Cardiac fibroblast (primary cell): ENCODE measurements at regions not wholly inside any gene's neighbourhood (a gene's known extent, or its start where the extent isn't known, plus 50 kb on each side); places are given as distances from the start of the nearest gene placed in this dataset.

ENCODE experiments used
- DNase-seq, 2 donors: peaks; one replicate each; pipeline versions ENCODE4 v3.0.0 to v3.0.0-alpha.2; 2010; ENCODE audit warnings: low read depth in 2 of 2
- H3K4me3 ChIP-seq, 2 donors: replicated peaks in 1 of 2; 1 replicate in 1 of 2; 2 replicates in 1 of 2; pipeline ENCODE4 v1.5.1; 2011; ENCODE audit warnings: low read depth in 2 of 2, low read length in 2 of 2, mild to moderate bottlenecking in 2 of 2, moderate library complexity in 1 of 2
- TF ChIP-seq, protein P1 (sequence below): IDR thresholded peaks from one replicate; pipeline ENCODE4 v1.5.1; 2011; ENCODE audit warnings: low read depth, mild to moderate bottlenecking, low read length, inconsistent platforms

- TF ChIP-seq, protein P1, sequence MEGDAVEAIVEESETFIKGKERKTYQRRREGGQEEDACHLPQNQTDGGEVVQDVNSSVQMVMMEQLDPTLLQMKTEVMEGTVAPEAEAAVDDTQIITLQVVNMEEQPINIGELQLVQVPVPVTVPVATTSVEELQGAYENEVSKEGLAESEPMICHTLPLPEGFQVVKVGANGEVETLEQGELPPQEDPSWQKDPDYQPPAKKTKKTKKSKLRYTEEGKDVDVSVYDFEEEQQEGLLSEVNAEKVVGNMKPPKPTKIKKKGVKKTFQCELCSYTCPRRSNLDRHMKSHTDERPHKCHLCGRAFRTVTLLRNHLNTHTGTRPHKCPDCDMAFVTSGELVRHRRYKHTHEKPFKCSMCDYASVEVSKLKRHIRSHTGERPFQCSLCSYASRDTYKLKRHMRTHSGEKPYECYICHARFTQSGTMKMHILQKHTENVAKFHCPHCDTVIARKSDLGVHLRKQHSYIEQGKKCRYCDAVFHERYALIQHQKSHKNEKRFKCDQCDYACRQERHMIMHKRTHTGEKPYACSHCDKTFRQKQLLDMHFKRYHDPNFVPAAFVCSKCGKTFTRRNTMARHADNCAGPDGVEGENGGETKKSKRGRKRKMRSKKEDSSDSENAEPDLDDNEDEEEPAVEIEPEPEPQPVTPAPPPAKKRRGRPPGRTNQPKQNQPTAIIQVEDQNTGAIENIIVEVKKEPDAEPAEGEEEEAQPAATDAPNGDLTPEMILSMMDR = no peak
- peak; percentile 0 to 4 for DNase-seq
- no peak overlapping the region for H3K4me3 ChIP-seq
Observed at GRCh38 chr7:84848219-84848973, 338.5 kb downstream of the SEMA3D start.

DNA sequence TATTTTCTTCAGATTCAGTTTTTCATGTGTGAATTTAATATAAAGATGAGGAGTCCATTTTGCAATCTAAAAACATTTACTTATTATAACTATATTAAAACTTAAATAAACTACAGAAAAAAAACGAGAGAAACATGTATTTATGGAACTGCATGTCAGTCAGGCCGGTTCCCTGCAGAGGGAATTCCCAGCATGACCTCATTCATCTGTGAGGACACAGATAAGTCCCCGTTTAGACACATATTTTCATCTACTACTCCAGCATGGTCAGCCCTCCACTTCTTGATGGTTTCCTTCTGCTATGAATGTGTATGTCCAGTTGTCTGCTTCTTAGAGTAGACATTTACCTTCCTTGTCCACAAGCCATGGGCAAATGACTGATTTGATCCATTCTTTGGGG is 339.1 kb downstream of the SEMA3D start:
- DNase-seq = peak; percentile 5 to 50
- no peak overlapping the region for H3K4me3 ChIP-seq
- TF ChIP-seq, protein P1 = no peak

DNA sequence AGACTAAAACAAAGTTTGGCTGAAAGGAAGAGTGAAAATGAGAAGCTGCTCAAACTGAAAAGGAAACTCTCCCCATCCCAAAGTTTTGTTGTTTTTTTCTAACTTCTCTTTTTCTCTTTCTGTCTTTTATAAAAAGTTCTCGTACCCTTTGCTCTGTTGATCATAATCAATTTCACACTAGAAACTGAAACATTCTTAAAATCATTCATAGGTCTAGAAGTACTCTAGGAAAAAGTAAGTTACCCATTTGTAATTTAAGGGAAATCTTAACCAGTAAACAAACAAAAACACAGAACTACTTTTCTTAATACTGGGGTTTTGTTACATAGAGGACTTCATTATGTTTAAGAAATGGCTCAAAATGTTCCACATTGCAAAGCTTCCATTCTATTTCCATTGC is 339.8 kb downstream of the SEMA3D start:
- no peak for DNase-seq
- TF ChIP-seq, protein P1 = no peak
- no peak overlapping the region for H3K4me3 ChIP-seq

GRCh38 chr7:84845971-84846370 is 340.9 kb downstream of the SEMA3D start:
- DNase-seq = no peak
- no peak overlapping the region for H3K4me3 ChIP-seq
- TF ChIP-seq, protein P1 = no peak

DNA sequence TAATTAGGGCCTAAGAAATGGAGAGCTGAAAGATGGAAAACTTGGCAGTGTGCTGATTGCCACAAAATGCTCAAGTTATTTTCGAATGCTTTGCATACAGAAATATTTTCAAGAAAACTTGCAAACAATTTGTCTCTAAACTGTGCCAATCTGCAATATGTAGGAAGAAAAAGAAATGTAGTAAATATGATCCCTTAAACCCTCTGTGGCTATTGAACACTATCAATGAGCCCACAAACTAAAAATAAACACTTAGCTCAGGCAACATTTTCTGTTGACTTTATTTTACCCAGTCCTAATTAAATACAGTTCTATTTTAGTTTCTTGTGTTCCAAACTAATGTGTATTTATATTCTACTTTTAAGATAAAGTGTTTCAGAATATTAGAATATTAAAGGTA is 342.1 kb downstream of the SEMA3D start:
- H3K4me3 ChIP-seq = no peak overlapping the region
- no peak for DNase-seq
- TF ChIP-seq, protein P1 = no peak

- H3K4me3 ChIP-seq = no peak overlapping the region
- TF ChIP-seq, protein P1 = no peak
- DNase-seq = peak; percentile 5 to 72
Observed at GRCh38 chr7:84841809-84842208, 345.0 kb downstream of the SEMA3D start.

DNA sequence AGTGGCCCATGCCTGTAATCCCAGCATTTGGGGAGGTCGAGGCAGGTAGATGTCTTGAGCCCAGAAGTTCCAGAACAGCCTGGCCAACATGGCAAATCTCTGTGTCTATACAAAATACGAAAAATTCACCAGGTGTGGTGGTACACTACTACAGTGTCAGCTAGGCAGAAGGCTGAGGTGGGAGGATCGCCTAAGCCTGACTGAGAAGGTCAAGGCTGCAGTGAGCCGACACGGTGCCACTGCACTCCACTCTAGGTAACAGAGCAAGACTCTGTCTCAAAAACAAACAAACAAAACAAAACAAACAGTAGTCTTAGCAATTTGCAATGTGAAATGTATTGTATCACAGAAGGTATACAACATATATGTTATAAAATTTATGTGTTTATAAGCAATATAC is 348.0 kb downstream of the SEMA3D start:
- TF ChIP-seq, protein P1 = no peak
- no peak for DNase-seq
- no peak overlapping the region for H3K4me3 ChIP-seq
